PC-3 (cell line): ENCODE measurements at regions not wholly inside any gene's neighbourhood (a gene's known extent, or its start where the extent isn't known, plus 50 kb on each side); places are given as distances from the start of the nearest gene placed in this dataset.
A peak's percentile ranks its signal among the peaks of the same experiment; 100 is the strongest.

Experiments used
- ATAC-seq: fragments of 200-7000 bp; cut with Tn5 transposase; 2 replicates; pipeline ENCODE4 v1.9.1; 2020; ENCODE audit warnings: mild to moderate bottlenecking, moderate library complexity
- BruUV-seq: library from RNA; stranded (reverse); fragments of 400-500 nt; replicated peaks from 2 replicates; lab custom pipeline; 2021; lab: Mats Ljungman, UMichigan
- CTCF ChIA-PET: fragments of 300-600 bp; sonication (Branson Sonifier 250); formaldehyde crosslinking; loops from one replicate; lab custom pipeline; 2022; ENCODE audit warnings: antibody characterized with exemption; lab: Charles Lee
- POLR2A ChIA-PET: fragments of 300-600 bp; sonication (Branson Sonifier 250); formaldehyde crosslinking; loops from one replicate; lab custom pipeline; 2022; ENCODE audit warnings: antibody characterized with exemption; ENCODE audit not compliant: unreplicated experiment; lab: Charles Lee
- DNase-seq: peaks from one replicate; pipeline ENCODE4 v3.0.0-alpha.2; 2015
- H2AFZ ChIP-seq: fragments of 300-600 bp; sonication (generic); 2 replicates; pipeline ENCODE4 v1.6.0; 2016; ENCODE audit warnings: antibody characterized with exemption, low read length
- H3F3A ChIP-seq: fragments of 300-600 bp; sonication (generic); one replicate; pipeline ENCODE4 v1.6.0; 2017; ENCODE audit warnings: antibody characterized with exemption, low read length, control low read depth, mild to moderate bottlenecking; ENCODE audit not compliant: unreplicated experiment
- H3K27ac ChIP-seq: fragments of 300-600 bp; sonication (generic); 2 replicates; pipeline ENCODE4 v1.5.1; 2016; ENCODE audit warnings: mild to moderate bottlenecking, low read length
- H3K27me3 ChIP-seq: fragments of 300-600 bp; sonication (generic); 2 replicates; pipeline ENCODE4 v1.6.1; 2016; ENCODE audit warnings: low read length, mixed read lengths
- H3K36me3 ChIP-seq: fragments of 300-600 bp; sonication (generic); 2 replicates; pipeline ENCODE4 v1.6.1; 2016; ENCODE audit warnings: low read depth, mixed run types, low read length, mixed read lengths
- H3K4me1 ChIP-seq: fragments of 300-600 bp; sonication (generic); 2 replicates; pipeline ENCODE4 v1.5.1; 2016; ENCODE audit warnings: low read length; ENCODE audit not compliant: insufficient read depth
- H3K4me2 ChIP-seq: fragments of 300-600 bp; sonication (generic); 2 replicates; pipeline ENCODE4 v1.6.0; 2016; ENCODE audit warnings: low read length
- H3K4me3 ChIP-seq: fragments of 300-600 bp; sonication (generic); 2 replicates; pipeline ENCODE4 v1.5.1; 2016; ENCODE audit warnings: mild to moderate bottlenecking, low read length, mixed read lengths
- H3K79me2 ChIP-seq: fragments of 300-600 bp; sonication (generic); 2 replicates; pipeline ENCODE4 v1.6.1; 2017; ENCODE audit warnings: low read length, mixed read lengths
- H3K9ac ChIP-seq: fragments of 300-600 bp; sonication (generic); 2 replicates; pipeline ENCODE4 v1.6.0; 2016; ENCODE audit warnings: mild to moderate bottlenecking, low read length
- H3K9me2 ChIP-seq: fragments of 300-600 bp; sonication (generic); replicated peaks from 2 replicates; pipeline ENCODE4 v1.6.1; 2016; ENCODE audit warnings: mixed run types, low read length, mixed read lengths
- H3K9me3 ChIP-seq: fragments of 300-600 bp; sonication (generic); 2 replicates; pipeline ENCODE4 v1.6.1; 2016; ENCODE audit warnings: low read length, mixed read lengths
- H4K20me1 ChIP-seq: fragments of 300-600 bp; sonication (generic); 2 replicates; pipeline ENCODE4 v1.6.1; 2016; ENCODE audit warnings: low read length, mixed read lengths
- CTCF ChIP-seq: fragments of 300-600 bp; sonication (generic); conservative IDR thresholded peaks from 2 replicates; pipeline ENCODE4 v1.5.1; 2017; ENCODE audit warnings: antibody characterized with exemption, low read depth, mild to moderate bottlenecking, low read length
- EZH2 ChIP-seq: fragments of 300-600 bp; sonication (generic); IDR thresholded peaks from one replicate; pipeline ENCODE4 v1.6.1; 2017; ENCODE audit warnings: antibody characterized with exemption, mild to moderate bottlenecking, low read length; ENCODE audit not compliant: unreplicated experiment
- EZH2phosphoT487 ChIP-seq: fragments of 300-600 bp; sonication (generic); IDR thresholded peaks from 2 replicates; pipeline ENCODE4 v1.6.1; 2018; ENCODE audit warnings: mild to moderate bottlenecking, antibody characterized with exemption, low read length, borderline replicate concordance
- intact Hi-C: fragments of 100-400 bp; cut with micrococcal nuclease; formaldehyde crosslinking; loops from 2 replicates; pipeline ENCODE4 v1.9.0; 2023

GRCh38 chr18:49728542-49728941, 84.8 kb downstream of the ACAA2 start:
- Histone ChIP-seq H3K27ac (no peak overlapping the region), H3K36me3 (no peaks in the 10 kb centered on the region), H3K9me3 (no peaks in the 10 kb centered on the region), H3K79me2 (no peaks in the 10 kb centered on the region), H3K9me2 (no peaks in the 10 kb centered on the region), H4K20me1 (no peaks in the 10 kb centered on the region), H2AFZ (no peak overlapping the region), H3K4me1 (peaks cover 16% of the 10 kb centered on the region), H3K4me2 (no peak overlapping the region), H3K27me3 (no peaks in the 10 kb centered on the region), H3F3A (no peaks in the 10 kb centered on the region), H3K4me3 (no peak overlapping the region), H3K9ac (no peak overlapping the region)
- no TSS peak for BruUV-seq
- DNase-seq (peak; percentile 41), ATAC-seq (no peak)
- TF ChIP-seq EZH2 = no peak
- TF ChIP-seq CTCF = peak; percentile 54
- ChIA-PET CTCF (no interaction called here), POLR2A (no interaction called here)
- intact Hi-C loops = loop anchor here (2.0 kb wide), 1 partner anchor 168 kb away; no protein-coding TSS in a partner anchor

- Histone ChIP-seq H3K4me1 (peaks cover 23% of the 10 kb centered on the region), H4K20me1 (no peaks in the 10 kb centered on the region), H3K36me3 (no peaks in the 10 kb centered on the region), H3K79me2 (no peaks in the 10 kb centered on the region), H3F3A (no peaks in the 10 kb centered on the region), H3K4me2 (no peak overlapping the region), H3K27ac (no peak overlapping the region), H3K9me2 (no peaks in the 10 kb centered on the region), H3K4me3 (no peak overlapping the region), H3K9ac (no peak overlapping the region), H2AFZ (no peak overlapping the region), H3K9me3 (no peaks in the 10 kb centered on the region), H3K27me3 (no peaks in the 10 kb centered on the region)
- POLR2A ChIA-PET = no interaction called here
- no peak for TF ChIP-seq CTCF
- TF ChIP-seq EZH2phosphoT487 = no peak
- TF ChIP-seq EZH2 = no peak
- ATAC-seq = no peak
- CTCF ChIA-PET = no interaction called here
- no TSS peak for BruUV-seq
- intact Hi-C loops = loop anchor here (2.0 kb wide), 1 partner anchor 167 kb away; no protein-coding TSS in a partner anchor
- DNase-seq = no peak
Measured at GRCh38 chr18:49727816-49728215, 85.5 kb downstream of the ACAA2 start.

GRCh38 chr18:49726675-49726963, 86.7 kb downstream of the ACAA2 start:
- Histone ChIP-seq H3K27ac (peak overlapping the region; percentile 64), H3K79me2 (no peaks in the 10 kb centered on the region), H3K9ac (no peak overlapping the region; the same call in 1 of the 2 replicates), H4K20me1 (no peaks in the 10 kb centered on the region), H3K9me2 (no peaks in the 10 kb centered on the region), H3K4me3 (no peak overlapping the region), H3F3A (no peaks in the 10 kb centered on the region), H3K4me2 (no peak overlapping the region), H3K27me3 (no peaks in the 10 kb centered on the region), H3K36me3 (no peaks in the 10 kb centered on the region), H3K4me1 (peaks cover 23% of the 10 kb centered on the region), H3K9me3 (no peaks in the 10 kb centered on the region), H2AFZ (no peak overlapping the region)
- ChIA-PET POLR2A (no interaction called here), CTCF (no interaction called here)
- no peak for DNase-seq
- ATAC-seq = no peak
- no peak for TF ChIP-seq EZH2
- TF ChIP-seq EZH2phosphoT487 = no peak
- no peak for TF ChIP-seq CTCF
- intact Hi-C loops = no loop called here
- no TSS peak for BruUV-seq
